GM18517 (cell line): ENCODE measurements at regions not wholly inside any gene's neighbourhood (a gene's known extent, or its start where the extent isn't known, plus 50 kb on each side); places are given as distances from the start of the nearest gene placed in this dataset.

Source experiments
- ATAC-seq: cut with Tn5 transposase; IDR thresholded peaks from one replicate; pipeline ENCODE4 v1.9.1; 2021; ENCODE audit warnings: mild to moderate bottlenecking, moderate library complexity; ENCODE audit not compliant: unreplicated experiment

DNA sequence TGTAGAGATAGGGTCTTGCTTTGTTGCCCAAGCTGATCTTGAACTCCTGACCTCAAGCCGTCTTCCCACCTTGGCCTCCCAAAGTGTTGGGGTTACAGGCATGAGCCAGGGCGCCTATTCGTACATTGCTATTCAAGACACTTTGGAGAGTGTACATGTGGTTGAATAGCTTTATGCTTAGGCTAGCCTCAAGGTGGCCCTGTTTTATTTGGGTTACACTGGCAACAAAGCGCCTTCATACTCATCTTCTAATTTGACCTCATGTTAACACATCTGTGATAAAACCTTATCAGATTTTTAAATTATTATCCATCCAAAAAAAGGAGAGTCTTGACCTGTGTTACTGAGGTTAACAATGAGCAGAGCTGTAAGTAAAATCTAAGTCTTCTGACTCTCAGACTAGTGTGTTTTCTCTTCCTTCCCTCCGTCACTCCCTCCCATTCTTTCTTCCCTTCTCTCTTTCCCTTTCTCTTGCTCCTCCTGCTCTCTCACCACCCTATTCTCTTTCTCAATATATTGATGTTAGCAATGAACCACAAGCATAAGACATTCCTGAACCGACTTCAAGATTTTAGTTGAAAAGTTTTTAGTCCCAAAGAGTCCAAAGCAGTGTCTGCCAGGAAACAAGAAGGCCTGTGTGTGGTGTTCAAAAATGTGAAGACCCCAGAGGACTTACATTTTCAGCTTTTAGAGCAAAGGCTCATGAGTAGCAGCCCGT lies 603.7 kb upstream of the CFAP20DC start:
- ATAC-seq: no peak

- no peak for ATAC-seq
Observed at GRCh38 chr3:59644479-59645402, 594.9 kb upstream of the CFAP20DC start.

GRCh38 chr3:59641169-59641899 lies 591.5 kb upstream of the CFAP20DC start:
- no peak for ATAC-seq

GRCh38 chr3:59632760-59633573 lies 583.1 kb upstream of the CFAP20DC start:
- ATAC-seq: no peak

DNA sequence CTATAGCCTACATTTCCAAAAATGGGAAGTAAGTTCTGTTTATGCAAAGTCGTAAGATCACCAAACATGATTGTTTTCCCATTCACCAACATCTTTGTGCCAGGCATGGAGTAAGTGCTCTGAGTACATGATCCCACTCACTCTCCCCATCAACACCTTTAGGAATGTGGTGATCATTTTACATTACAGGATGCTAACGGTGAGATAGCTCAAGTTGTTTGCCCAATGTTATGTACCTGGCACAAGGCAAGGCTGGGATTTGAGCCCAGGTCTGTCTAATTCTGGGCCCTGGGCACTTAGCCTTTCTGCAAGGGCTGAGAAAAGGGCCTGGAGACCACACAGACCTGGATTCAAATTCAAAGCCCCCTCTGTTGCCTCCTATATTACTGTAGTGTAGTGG lies 581.7 kb upstream of the CFAP20DC start:
- ATAC-seq: no peak

DNA sequence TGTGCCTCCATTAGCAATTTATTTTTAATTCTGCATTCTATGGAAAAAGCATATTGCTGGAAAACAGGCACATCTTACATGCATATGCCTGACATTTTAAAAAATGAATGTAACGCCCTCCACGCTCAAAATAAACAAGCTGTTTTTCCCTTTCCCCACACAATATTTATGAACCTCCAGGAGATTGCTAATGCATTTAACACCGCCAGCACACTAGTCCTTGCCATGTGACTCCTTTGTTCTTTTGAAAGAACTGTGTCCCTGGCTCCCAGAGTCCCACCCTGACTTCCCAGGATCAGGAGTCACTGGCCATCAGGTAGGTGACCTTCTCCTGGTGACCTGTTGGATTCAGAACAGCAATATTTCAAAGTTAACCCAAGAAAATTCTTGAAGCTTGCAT lies 571.2 kb upstream of the CFAP20DC start:
- ATAC-seq: no peak

DNA sequence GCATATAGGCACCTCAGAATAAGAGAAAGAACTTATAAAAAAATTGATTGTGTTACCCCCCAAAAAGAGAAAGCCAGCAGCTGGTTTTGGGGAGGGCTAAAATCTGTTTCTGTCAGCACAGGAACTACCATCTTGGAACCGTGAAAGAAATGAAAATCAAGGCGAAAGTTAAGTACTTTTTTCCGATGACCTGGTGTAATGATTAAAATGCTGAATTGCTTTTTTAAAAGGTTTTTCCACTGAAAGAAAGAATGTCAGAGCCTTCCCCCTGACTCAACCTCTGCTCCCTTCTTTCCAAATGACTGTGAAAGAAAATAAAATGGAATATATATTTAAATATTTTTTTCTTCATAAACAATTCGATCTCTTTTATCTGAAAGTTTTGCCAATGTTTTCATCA lies 570.5 kb upstream of the CFAP20DC start:
- ATAC-seq: no peak

- no peak for ATAC-seq
Observed at GRCh38 chr3:59612444-59612715, 562.6 kb upstream of the CFAP20DC start.

GRCh38 chr3:59611649-59612443 lies 562.0 kb upstream of the CFAP20DC start:
- no peak for ATAC-seq

DNA sequence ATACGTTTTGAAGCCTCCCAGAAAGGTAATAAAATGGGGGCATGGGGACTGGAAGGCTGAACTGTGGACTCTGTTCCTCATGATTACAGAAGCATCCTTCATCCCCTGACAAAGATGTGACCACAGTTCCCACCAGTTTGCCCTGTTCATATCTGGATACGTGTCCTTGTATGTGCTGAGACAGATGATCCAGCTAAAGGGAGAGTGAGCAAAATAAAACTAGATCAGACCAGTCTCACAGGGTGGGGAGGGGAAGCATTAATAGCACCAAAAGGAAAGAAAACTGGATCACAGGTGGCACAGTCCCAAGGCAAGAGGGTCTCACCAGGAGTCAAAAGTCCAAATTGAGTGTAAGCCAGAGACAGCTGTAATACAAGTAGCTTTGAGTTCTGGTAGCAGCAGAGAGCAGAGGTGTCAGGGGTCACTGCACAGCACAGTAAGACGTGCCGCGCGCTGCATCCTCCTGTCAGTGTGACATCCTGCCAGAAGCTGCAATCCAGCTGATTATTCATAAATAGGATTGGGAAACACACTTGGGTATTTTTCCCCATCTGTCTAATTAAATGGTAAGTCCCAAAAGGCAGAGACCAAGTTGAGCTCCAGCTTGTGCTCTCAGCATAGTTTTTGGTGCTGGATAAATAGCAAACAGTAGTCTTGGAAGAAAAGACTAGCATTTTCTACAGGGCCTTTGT lies 560.0 kb upstream of the CFAP20DC start:
- ATAC-seq: no peak

DNA sequence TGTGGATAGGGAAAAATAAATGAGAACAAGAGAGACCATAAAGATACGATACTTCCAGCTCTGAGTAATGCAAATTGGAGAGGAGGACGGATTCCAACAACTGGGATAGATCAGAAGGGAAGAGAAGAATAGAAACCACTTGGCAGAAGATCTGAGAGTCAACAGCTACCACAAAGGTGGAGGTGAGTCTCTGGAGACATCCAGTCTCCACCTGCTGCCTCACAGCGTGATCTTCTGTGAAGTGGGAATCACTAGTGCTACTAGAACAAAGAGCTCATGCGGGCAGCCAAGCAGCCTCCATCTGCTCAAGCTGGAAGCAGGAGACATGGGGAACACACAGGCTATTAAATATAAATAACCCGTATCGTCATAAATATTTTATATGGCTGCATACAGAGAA lies 558.5 kb upstream of the CFAP20DC start:
- no peak for ATAC-seq

- ATAC-seq: no peak
Observed at GRCh38 chr3:59607656-59608055, 557.8 kb upstream of the CFAP20DC start.

DNA sequence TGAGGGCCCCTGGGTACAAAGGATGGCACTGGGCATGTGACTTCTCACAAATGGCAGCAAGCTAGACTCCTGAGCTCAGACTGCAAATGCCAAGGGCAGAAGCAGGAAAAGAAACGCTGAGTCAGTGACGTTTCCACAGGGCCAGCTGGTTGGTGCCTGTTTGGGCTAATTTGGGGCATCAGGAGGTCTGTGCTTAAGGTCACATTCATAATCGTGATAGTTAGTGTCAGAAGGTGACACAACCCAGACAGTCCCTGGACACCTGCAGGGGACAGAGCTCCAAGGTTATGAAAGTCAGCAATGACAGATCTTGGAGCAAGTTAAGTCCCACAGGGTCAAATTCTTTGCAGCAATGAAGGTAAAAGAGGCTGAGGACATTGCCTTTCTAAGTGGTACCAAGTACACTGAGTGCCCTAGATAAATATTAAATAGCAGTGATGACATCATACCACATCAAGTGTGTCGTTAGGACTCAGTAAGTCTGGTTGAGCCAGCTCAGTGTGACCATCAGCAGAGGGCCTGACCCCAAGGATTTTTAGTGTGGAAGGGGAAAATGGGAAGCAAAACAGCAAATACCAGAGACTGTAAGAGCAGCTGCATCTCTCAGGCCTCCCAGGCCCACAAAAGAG lies 556.9 kb upstream of the CFAP20DC start:
- ATAC-seq: no peak

DNA sequence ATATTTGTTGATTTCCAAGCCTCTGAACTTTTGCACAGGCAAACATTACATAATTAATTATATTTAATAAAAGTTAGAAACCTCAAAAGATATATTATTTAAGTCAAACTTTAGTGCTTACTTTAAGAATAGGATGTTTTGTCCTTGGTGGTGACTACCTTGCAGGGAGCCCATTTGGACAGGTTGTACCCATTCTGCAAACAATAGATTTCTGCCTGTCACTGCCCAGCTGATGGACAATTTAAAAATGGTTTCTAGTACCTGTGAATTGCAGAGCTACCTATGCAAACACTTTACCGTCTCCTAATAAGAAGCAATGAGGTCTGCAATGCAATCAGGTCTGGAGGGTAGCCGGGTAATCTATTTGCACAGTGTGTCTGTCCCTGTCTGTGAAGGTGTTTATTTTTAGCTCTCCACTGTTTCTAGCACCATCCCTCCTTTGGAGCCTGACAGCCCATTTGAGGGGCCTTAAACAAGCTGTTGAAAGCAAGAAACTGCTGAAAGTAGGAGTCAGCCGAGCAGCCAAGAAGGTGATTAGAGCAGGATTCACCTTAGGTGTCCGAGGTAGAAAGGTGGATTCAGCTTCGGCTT lies 556.2 kb upstream of the CFAP20DC start:
- no peak for ATAC-seq

DNA sequence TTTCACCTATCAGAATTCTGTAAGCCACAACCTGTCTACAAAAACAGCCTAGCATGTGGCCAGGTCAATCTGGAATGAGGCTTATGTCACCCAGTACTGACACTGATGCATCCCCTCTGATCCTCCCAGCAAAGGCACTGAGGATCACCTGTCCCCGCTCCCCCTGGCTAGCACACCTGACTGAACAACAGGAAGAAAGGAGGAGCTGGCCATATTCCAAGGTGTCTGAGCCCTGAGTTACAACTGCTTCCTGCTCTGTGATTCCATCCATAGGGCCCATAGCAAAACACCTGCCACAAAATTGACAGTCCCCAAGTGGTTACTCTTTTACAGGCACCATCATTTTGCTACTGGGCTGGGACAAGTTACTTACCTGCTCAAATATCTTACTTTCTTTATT lies 555.5 kb upstream of the CFAP20DC start:
- no peak for ATAC-seq

GRCh38 chr3:59601486-59601885 lies 551.7 kb upstream of the CFAP20DC start:
- no peak for ATAC-seq

DNA sequence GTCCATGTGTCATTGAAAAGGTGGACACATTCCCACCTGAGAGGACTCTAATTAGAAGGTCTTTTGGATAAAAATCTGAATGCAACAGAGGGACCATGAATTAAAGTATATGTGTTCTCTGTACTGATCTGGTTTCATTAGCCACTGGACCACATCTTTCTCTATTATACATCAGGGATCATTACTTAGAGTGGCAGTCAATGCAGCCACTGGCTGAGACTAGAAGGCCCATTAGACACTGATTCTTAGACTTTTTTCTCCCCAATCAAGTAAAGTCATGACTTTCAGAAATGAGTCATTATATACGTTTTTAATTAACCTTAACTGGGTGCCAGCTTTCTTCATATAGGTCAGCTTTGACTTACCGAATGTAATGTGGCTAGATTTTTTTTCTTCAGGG lies 550.8 kb upstream of the CFAP20DC start:
- ATAC-seq: no peak

GRCh38 chr3:59596741-59597140 lies 546.9 kb upstream of the CFAP20DC start:
- no peak for ATAC-seq

DNA sequence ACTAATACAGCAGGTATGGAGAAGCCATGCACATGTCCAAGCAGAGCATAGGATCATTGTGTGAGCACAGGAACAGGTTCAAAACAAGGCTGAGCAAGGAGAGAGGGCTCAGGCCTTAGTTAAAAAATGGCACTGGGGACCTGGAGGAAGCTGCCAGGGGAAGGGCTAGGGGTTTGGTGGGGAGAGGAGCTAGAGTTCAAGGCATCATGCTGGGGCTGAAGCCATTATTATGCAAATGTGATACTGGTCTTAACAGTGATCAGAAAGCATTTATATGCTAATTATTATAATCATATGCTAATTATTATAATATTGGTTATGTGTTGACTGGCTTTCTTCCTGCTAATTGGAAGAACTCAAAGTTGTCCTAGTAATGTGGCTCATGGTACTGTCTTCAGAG lies 546.0 kb upstream of the CFAP20DC start:
- no peak for ATAC-seq
